HEK293T (cell line): ENCODE measurements at regions not wholly inside any gene's neighbourhood (a gene's known extent, or its start where the extent isn't known, plus 50 kb on each side); places are given as distances from the start of the nearest gene placed in this dataset.

Experiments used
- CTCF ChIA-PET: fragments of 350-600 bp; formaldehyde crosslinking; extraction: SDS; loops from one replicate; lab custom pipeline; 2021; ENCODE audit warnings: antibody characterized with exemption, inconsistent platforms; lab: Yijun Ruan, JAX
- POLR2A ChIA-PET: fragments of 350-600 bp; formaldehyde crosslinking; extraction: SDS; loops from one replicate; lab custom pipeline; 2020; ENCODE audit warnings: antibody characterized with exemption, inconsistent platforms; lab: Yijun Ruan, JAX
- DNase-seq: peaks from one replicate; pipeline ENCODE4 v3.0.0; 2012; ENCODE audit warnings: mixed read lengths; ENCODE audit errors: extremely low spot score
- ARNT ChIP-seq: fragments of 450-650 bp; IDR thresholded peaks from 2 replicates; pipeline ENCODE4 v1.6.1; 2017; ENCODE audit warnings: mild to moderate bottlenecking
- BHLHE40 ChIP-seq: fragments of 450-650 bp; IDR thresholded peaks from 2 replicates; pipeline ENCODE4 v1.6.1; 2016; ENCODE audit warnings: mild to moderate bottlenecking, moderate library complexity, borderline replicate concordance
- CTBP1 ChIP-seq: fragments of 450-650 bp; IDR thresholded peaks from 2 replicates; pipeline ENCODE4 v1.6.1; 2016; ENCODE audit warnings: borderline replicate concordance
- ELF4 ChIP-seq: fragments of 450-650 bp; IDR thresholded peaks from 2 replicates; pipeline ENCODE4 v1.6.1; 2017; ENCODE audit warnings: antibody characterized with exemption
- FOXA1 ChIP-seq: fragments of 450-650 bp; IDR thresholded peaks from 2 replicates; pipeline ENCODE4 v1.6.1; 2016; ENCODE audit warnings: mild to moderate bottlenecking
- FOXK2 ChIP-seq: fragments of 450-650 bp; IDR thresholded peaks from 2 replicates; pipeline ENCODE4 v1.6.1; 2016; ENCODE audit warnings: mild to moderate bottlenecking
- FOXM1 ChIP-seq: fragments of 450-650 bp; IDR thresholded peaks from 2 replicates; pipeline ENCODE4 v1.6.1; 2017; ENCODE audit warnings: mild to moderate bottlenecking, borderline replicate concordance
- HDGF ChIP-seq: fragments of 450-650 bp; IDR thresholded peaks from 2 replicates; pipeline ENCODE4 v1.6.1; 2017; ENCODE audit warnings: antibody characterized with exemption, borderline replicate concordance
- L3MBTL2 ChIP-seq: fragments of 450-650 bp; conservative IDR thresholded peaks from 2 replicates; pipeline ENCODE4 v1.6.1; 2016; ENCODE audit warnings: mild to moderate bottlenecking
- LEF1 ChIP-seq: fragments of 450-650 bp; IDR thresholded peaks from 2 replicates; pipeline ENCODE4 v1.6.1; 2017; ENCODE audit warnings: mild to moderate bottlenecking, borderline replicate concordance
- NFRKB ChIP-seq: fragments of 450-650 bp; IDR thresholded peaks from 2 replicates; pipeline ENCODE4 v1.6.1; 2016; ENCODE audit warnings: mild to moderate bottlenecking, moderate library complexity
- PKNOX1 ChIP-seq: fragments of 450-650 bp; IDR thresholded peaks from 2 replicates; pipeline ENCODE4 v1.6.1; 2016
- SP1 ChIP-seq: fragments of 450-650 bp; IDR thresholded peaks from 2 replicates; pipeline ENCODE4 v1.6.1; 2017
- SUZ12 ChIP-seq: fragments of 450-650 bp; IDR thresholded peaks from 2 replicates; pipeline ENCODE4 v1.6.1; 2016; ENCODE audit warnings: mild to moderate bottlenecking
- TARDBP ChIP-seq: fragments of 450-650 bp; IDR thresholded peaks from 2 replicates; pipeline ENCODE4 v1.6.1; 2016
- ZNF384 ChIP-seq: fragments of 450-650 bp; IDR thresholded peaks from 2 replicates; pipeline ENCODE4 v1.6.1; 2016

GRCh38 chr2:8368463-8368862 is 313.4 kb upstream of the ID2 start:
- ChIA-PET CTCF (no interaction called here), POLR2A (no interaction called here)
- TF ChIP-seq ARNT (no peak), FOXM1 (no peak)
- no peak for DNase-seq

GRCh38 chr2:8369522-8369921 is 312.3 kb upstream of the ID2 start:
- TF ChIP-seq LEF1 = no peak
- TF ChIP-seq PKNOX1 = no peak
- TF ChIP-seq ZNF384 = no peak
- TF ChIP-seq TARDBP = no peak
- TF ChIP-seq BHLHE40 = no peak
- no peak for TF ChIP-seq FOXK2
- no peak for TF ChIP-seq FOXM1
- no peak for TF ChIP-seq CTBP1
- TF ChIP-seq NFRKB = no peak
- TF ChIP-seq FOXA1 = no peak
- no peak for TF ChIP-seq ARNT
- TF ChIP-seq L3MBTL2 = no peak
- no peak for TF ChIP-seq ELF4
- no peak for TF ChIP-seq HDGF
- no peak for TF ChIP-seq SUZ12
- TF ChIP-seq SP1 = no peak
- no peak for DNase-seq
- ChIA-PET POLR2A (no interaction called here), CTCF (no interaction called here)

- TF ChIP-seq FOXK2 (no peak), SUZ12 (no peak), TARDBP (no peak), ZNF384 (no peak), FOXA1 (no peak)
- CTCF ChIA-PET = no interaction called here
- no peak for DNase-seq
- POLR2A ChIA-PET = no interaction called here
Measured at GRCh38 chr2:8370258-8370802, 311.5 kb upstream of the ID2 start.

GRCh38 chr2:8371653-8372052 is 310.2 kb upstream of the ID2 start:
- TF ChIP-seq SP1 (no peak), L3MBTL2 (no peak), CTBP1 (no peak), FOXM1 (no peak), FOXK2 (no peak), LEF1 (no peak), HDGF (no peak), ZNF384 (no peak), TARDBP (no peak), PKNOX1 (no peak), ELF4 (no peak), NFRKB (no peak), BHLHE40 (no peak), ARNT (no peak), SUZ12 (no peak), FOXA1 (no peak)
- no peak for DNase-seq
- POLR2A ChIA-PET = no interaction called here
- CTCF ChIA-PET = no interaction called here

GRCh38 chr2:8374782-8375181 is 307.1 kb upstream of the ID2 start:
- DNase-seq = no peak
- ChIA-PET CTCF (no interaction called here), POLR2A (no interaction called here)
- no peak for TF ChIP-seq HDGF
- no peak for TF ChIP-seq BHLHE40
- no peak for TF ChIP-seq FOXM1
- no peak for TF ChIP-seq CTBP1
- no peak for TF ChIP-seq ARNT
- no peak for TF ChIP-seq NFRKB
- no peak for TF ChIP-seq FOXK2
- TF ChIP-seq L3MBTL2 = no peak
- TF ChIP-seq ZNF384 = no peak
- no peak for TF ChIP-seq FOXA1
- TF ChIP-seq PKNOX1 = no peak
- no peak for TF ChIP-seq ELF4
- TF ChIP-seq LEF1 = no peak
- TF ChIP-seq SP1 = no peak
- no peak for TF ChIP-seq TARDBP
- TF ChIP-seq SUZ12 = no peak

- ChIA-PET CTCF (no interaction called here), POLR2A (no interaction called here)
- TF ChIP-seq ARNT (no peak), NFRKB (no peak), FOXK2 (no peak), BHLHE40 (no peak), HDGF (no peak), SP1 (no peak), ZNF384 (no peak), CTBP1 (no peak), LEF1 (no peak), SUZ12 (no peak), FOXA1 (no peak), FOXM1 (no peak)
- no peak for DNase-seq
Measured at GRCh38 chr2:8376603-8377410, 305.0 kb upstream of the ID2 start.
